HG03575 (cell line): ENCODE measurements at regions not wholly inside any gene's neighbourhood (a gene's known extent, or its start where the extent isn't known, plus 50 kb on each side); places are given as distances from the start of the nearest gene placed in this dataset.

Source experiments
- ATAC-seq: cut with Tn5 transposase; IDR thresholded peaks from one replicate; pipeline ENCODE4 v1.9.1; 2021; ENCODE audit not compliant: unreplicated experiment, insufficient number of reproducible peaks, low FRiP score; ENCODE audit errors: extremely low read depth

DNA sequence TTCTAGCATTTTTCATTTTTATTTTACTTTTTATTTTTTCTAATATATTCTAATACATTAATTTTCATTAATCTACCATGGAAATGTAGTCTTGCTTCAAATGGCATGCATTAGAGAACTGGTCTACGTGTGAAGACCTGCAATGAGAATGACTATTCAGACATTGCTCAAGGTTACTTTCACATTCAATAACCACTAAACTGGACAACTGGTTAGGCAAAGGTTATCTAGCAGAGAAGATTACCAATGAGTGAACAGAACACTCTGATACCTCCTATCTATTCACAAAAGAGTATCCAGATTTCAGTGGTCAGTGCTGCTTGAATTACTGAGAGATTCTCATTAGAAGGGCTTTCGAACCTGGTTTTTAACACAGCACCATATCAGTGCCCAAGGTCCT, 58.9 kb upstream of the ARHGAP24 start:
- ATAC-seq: no peak

DNA sequence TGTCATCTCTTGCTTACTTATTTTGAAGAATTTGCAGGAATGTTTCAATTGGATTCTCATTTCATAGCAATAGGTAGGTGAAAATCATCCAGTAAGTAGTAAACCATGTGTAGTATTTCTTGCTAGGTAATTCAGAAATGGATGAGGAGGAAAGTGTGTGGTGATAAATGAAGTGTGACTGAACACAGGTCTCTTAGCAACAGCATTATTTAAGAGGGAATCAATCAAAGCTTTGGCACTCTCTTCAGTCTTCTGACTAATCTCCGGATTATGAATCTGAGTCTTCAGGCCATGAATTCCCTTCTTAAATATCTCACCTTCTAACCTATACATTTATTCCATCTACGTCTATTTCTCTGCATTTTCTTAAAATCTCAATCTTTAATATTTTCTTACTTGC, 55.8 kb upstream of the ARHGAP24 start:
- no peak for ATAC-seq

GRCh38 chr4:85420831-85421230, 54.1 kb upstream of the ARHGAP24 start:
- no peak for ATAC-seq

GRCh38 chr4:85423431-85423830, 51.5 kb upstream of the ARHGAP24 start:
- ATAC-seq: no peak
